K562 (cell line): ENCODE measurements at regions not wholly inside any gene's neighbourhood (a gene's known extent, or its start where the extent isn't known, plus 50 kb on each side); places are given as distances from the start of the nearest gene placed in this dataset.

Source experiments
- ATAC-seq: fragments of 200-7000 bp; cut with Tn5 transposase; 3 replicates; pipeline ENCODE4 v1.9.1; 2020; ENCODE audit warnings: moderate library complexity
- BruUV-seq: library from RNA; stranded (reverse); fragments of 400-500 nt; replicated peaks from 2 replicates; lab custom pipeline; 2021; lab: Mats Ljungman, UMichigan
- CTCF ChIA-PET: fragments of 300-600 bp; formaldehyde crosslinking; extraction: SDS; loops from one replicate; lab custom pipeline; 2021; ENCODE audit warnings: low intra/inter-chr PET ratio; lab: Yijun Ruan, JAX
- POLR2A ChIA-PET: fragments of 300-600, 350-650 bp; sonication (Branson Sonifier 250); formaldehyde crosslinking; extraction: SDS; loops from one replicate; lab custom pipeline; 2021; ENCODE audit warnings: antibody characterized with exemption, inconsistent platforms; lab: Yijun Ruan, JAX
- DNase-seq, 4 experiments: peaks; one replicate each; pipeline versions ENCODE4 v3.0.0 to v3.0.0-alpha.2; 2011 to 2018; ENCODE audit warnings: low spot score in 3 of 4, mixed read lengths in 3 of 4; ENCODE audit errors: extremely low read depth in 1 of 4
- FAIRE-seq: peaks from 2 replicates; lab custom pipeline; 2011; peaks lifted over from hg19 to GRCh38; lab: Jason Lieb, UNC
- H2AFZ ChIP-seq: 2 replicates; pipeline ENCODE4 v1.6.0; 2011; ENCODE audit warnings: low read depth, low read length, control low read depth, inconsistent platforms
- H3K27ac ChIP-seq: fragments of 200-600 bp; 3 replicates; pipeline ENCODE4 v1.8.0; 2011; ENCODE audit warnings: low read depth, mild to moderate bottlenecking, control low read depth, inconsistent platforms, low read length, moderate library complexity, mixed read lengths; ENCODE audit errors: extremely low read depth
- H3K27me3 ChIP-seq, 2 experiments: fragments of 300-600 bp in 1 of 2; 2 replicates in 1 of 2; 3 replicates in 1 of 2; pipeline versions ENCODE4 v1.6.0 to v1.8.0; 2011; ENCODE audit warnings: inconsistent platforms in 2 of 2, low read length in 2 of 2, mild to moderate bottlenecking in 1 of 2, mixed read lengths in 1 of 2, moderate library complexity in 1 of 2; ENCODE audit not compliant: control insufficient read depth in 2 of 2, insufficient read depth in 2 of 2
- H3K36me3 ChIP-seq: fragments of 300-600 bp; 3 replicates; pipeline ENCODE4 v1.8.0; 2011; ENCODE audit warnings: mild to moderate bottlenecking, low read length, inconsistent platforms; ENCODE audit not compliant: control insufficient read depth, insufficient read depth
- H3K4me1 ChIP-seq, 2 experiments: fragments of 200-600 bp in 1 of 2; replicated peaks in 1 of 2; 2 replicates in 1 of 2; 3 replicates in 1 of 2; pipeline versions ENCODE4 v1.5.1 to v1.8.0; 2011; ENCODE audit warnings: inconsistent platforms in 2 of 2, low read length in 2 of 2, mild to moderate bottlenecking in 1 of 2, mixed read lengths in 1 of 2, moderate library complexity in 1 of 2; ENCODE audit not compliant: control insufficient read depth in 2 of 2, insufficient read depth in 2 of 2
- H3K4me2 ChIP-seq: 2 replicates; pipeline ENCODE4 v1.6.1; 2011; ENCODE audit warnings: low read length, control low read depth, inconsistent platforms, mixed read lengths; ENCODE audit not compliant: insufficient read depth
- H3K4me3 ChIP-seq: fragments of 200-600 bp; sonication (generic), shearing (Covaris generic); 2 replicates; pipeline ENCODE4 v1.5.1; 2016; ENCODE audit warnings: control low read depth, inconsistent platforms
- H3K79me2 ChIP-seq: fragments of 200-600 bp; 3 replicates; pipeline ENCODE4 v1.8.0; 2011; ENCODE audit warnings: low read length, inconsistent platforms; ENCODE audit not compliant: control insufficient read depth, insufficient read depth
- H3K9ac ChIP-seq, 2 experiments: 2 replicates each; pipeline versions ENCODE4 v1.6.0 to v1.6.1; 2011; ENCODE audit warnings: low read depth in 2 of 2, low read length in 2 of 2, control low read depth in 1 of 2, inconsistent platforms in 1 of 2, mild to moderate bottlenecking in 1 of 2, mixed read lengths in 1 of 2; ENCODE audit not compliant: insufficient read depth in 1 of 2
- H3K9me1 ChIP-seq: one replicate; pipeline ENCODE4 v1.6.0; 2011; ENCODE audit warnings: inconsistent platforms, mild to moderate bottlenecking, low read length, moderate library complexity; ENCODE audit not compliant: control insufficient read depth, insufficient read depth
- H3K9me3 ChIP-seq: replicated peaks from 2 replicates; pipeline ENCODE4 v1.5.1; 2011; ENCODE audit warnings: low read depth, low read length, inconsistent platforms; ENCODE audit not compliant: control insufficient read depth, insufficient read depth
- H4K20me1 ChIP-seq: replicated peaks from 2 replicates; pipeline ENCODE4 v1.6.1; 2011; ENCODE audit warnings: low read length, inconsistent platforms, mixed read lengths; ENCODE audit not compliant: control insufficient read depth, insufficient read depth
- CHD7 ChIP-seq: fragments of 200-600 bp; sonication (generic); IDR thresholded peaks from one replicate; pipeline ENCODE4 v1.6.1; 2012; ENCODE audit warnings: mild to moderate bottlenecking, low read depth, low read length, inconsistent platforms
- CREB1 ChIP-seq, 2 experiments: sonication (generic) in 1 of 2; formaldehyde crosslinking in 1 of 2; IDR thresholded peaks; 2 replicates each; pipeline versions ENCODE4 v1.6.1 to v1.8.0; 2012 to 2022; ENCODE audit warnings: inconsistent platforms in 1 of 2, mild to moderate bottlenecking in 1 of 2, missing genetic modification reagents in 1 of 2, moderate library complexity in 1 of 2
- ELF1 ChIP-seq: fragments of 200-800 bp; sonication (Bioruptor generic); IDR thresholded peaks from 2 replicates; pipeline ENCODE4 v1.6.1; 2016; ENCODE audit warnings: missing genetic modification characterization, missing compliant biosample characterization
- MAFG ChIP-seq: fragments of 450-650 bp; conservative IDR thresholded peaks from 2 replicates; pipeline ENCODE4 v1.6.1; 2016; ENCODE audit warnings: missing genetic modification characterization, missing compliant biosample characterization
- MBD2 ChIP-seq: sonication (generic); IDR thresholded peaks from 2 replicates; pipeline ENCODE4 v1.6.1; 2016; ENCODE audit warnings: low read depth, borderline replicate concordance
- NELFE ChIP-seq: IDR thresholded peaks from 2 replicates; pipeline ENCODE4 v1.6.1; 2011; ENCODE audit warnings: mild to moderate bottlenecking; ENCODE audit not compliant: insufficient read depth, insufficient read length
- PHB2 ChIP-seq: fragments of 450-650 bp; IDR thresholded peaks from 2 replicates; pipeline ENCODE4 v1.6.1; 2017; ENCODE audit warnings: low read depth
- POLR3G ChIP-seq: IDR thresholded peaks from 2 replicates; pipeline ENCODE4 v1.6.1; 2011; ENCODE audit not compliant: insufficient read length, insufficient replicate concordance; ENCODE audit errors: extremely low read depth
- ZNF384 ChIP-seq: IDR thresholded peaks from 2 replicates; pipeline ENCODE4 v1.6.1; 2012; ENCODE audit warnings: low read depth, low read length, improper control_type of control experiment
- WGBS: fragments of 100-300 bp; shearing (Covaris generic); methylation state at CpG from one replicate; pipeline ENCODE4 v1.1.6; 2016; ENCODE audit warnings: low coverage, mixed read lengths; ENCODE audit not compliant: insufficient coverage; ENCODE audit errors: missing lambda C conversion rate; 5-methylcytosine and 5-hydroxymethylcytosine counted together
- in situ Hi-C: fragments of 300-500 bp; cut with MboI; formaldehyde crosslinking; loops from 4 replicates; pipeline ENCODE4 v1.15.0; 2018; ENCODE audit warnings: inconsistent platforms, mixed read lengths
- intact Hi-C: fragments of 100-400 bp; cut with micrococcal nuclease; formaldehyde crosslinking; loops from 2 replicates; pipeline ENCODE4 v1.14.2; 2022
- TF ChIP-seq, protein P1 (sequence below): fragments of 450-650 bp; IDR thresholded peaks from 2 replicates; pipeline ENCODE4 v1.6.1; 2014; ENCODE audit warnings: low read depth, mild to moderate bottlenecking, moderate library complexity, borderline replicate concordance

DNA sequence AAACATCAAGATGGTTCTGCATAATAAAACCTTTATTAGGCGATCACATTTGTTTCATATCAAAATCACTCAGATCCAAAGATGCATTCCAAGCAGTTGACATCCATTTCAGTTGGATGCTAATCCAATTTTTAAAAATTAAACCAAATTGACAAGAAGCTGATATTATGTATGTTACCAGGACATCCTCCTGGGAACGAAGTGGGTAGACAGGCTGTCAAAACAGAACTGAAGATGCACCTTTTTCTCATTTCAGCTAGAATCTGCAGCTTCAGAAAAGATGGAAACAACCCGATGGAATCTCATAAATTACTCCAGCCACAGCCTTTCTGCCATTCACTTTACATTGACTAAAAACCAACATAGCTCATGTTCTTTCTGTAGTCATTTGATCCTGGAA is 268.4 kb downstream of the PLPP3 start:
- Histone ChIP-seq H3K27me3 (no peaks in the 10 kb centered on the region), H2AFZ (no peak overlapping the region), H3K4me1 (no peaks in the 10 kb centered on the region), H3K36me3 (no peaks in the 10 kb centered on the region), H3K79me2 (no peaks in the 10 kb centered on the region), H4K20me1 (no peaks in the 10 kb centered on the region), H3K4me3 (no peak overlapping the region), H3K9ac (no peak overlapping the region), H3K9me1 (no peaks in the 10 kb centered on the region), H3K27ac (no peak overlapping the region), H3K4me2 (no peak overlapping the region), H3K9me3 (no peaks in the 10 kb centered on the region)
- in situ Hi-C loops: no loop called here
- WGBS: 0% methylated on average over 3 of the region's 3 CpGs
- BruUV-seq: no TSS peak
- FAIRE-seq (no peak), DNase-seq (no peak), ATAC-seq (no peak)
- ChIA-PET POLR2A (no interaction called here), CTCF (no interaction called here)
- intact Hi-C loops: no loop called here
- no peak for TF ChIP-seq ELF1 (tag)
- TF ChIP-seq ZNF384: no peak
- no peak for TF ChIP-seq NELFE
- TF ChIP-seq CREB1 (IDR thresholded peaks at IDR 0.05): no peak
- TF ChIP-seq CREB1 (CRISPR knock-in tag; IDR thresholded peaks at IDR 0.05): no peak
- TF ChIP-seq PHB2: no peak
- no peak for TF ChIP-seq CHD7
- TF ChIP-seq, protein P1, sequence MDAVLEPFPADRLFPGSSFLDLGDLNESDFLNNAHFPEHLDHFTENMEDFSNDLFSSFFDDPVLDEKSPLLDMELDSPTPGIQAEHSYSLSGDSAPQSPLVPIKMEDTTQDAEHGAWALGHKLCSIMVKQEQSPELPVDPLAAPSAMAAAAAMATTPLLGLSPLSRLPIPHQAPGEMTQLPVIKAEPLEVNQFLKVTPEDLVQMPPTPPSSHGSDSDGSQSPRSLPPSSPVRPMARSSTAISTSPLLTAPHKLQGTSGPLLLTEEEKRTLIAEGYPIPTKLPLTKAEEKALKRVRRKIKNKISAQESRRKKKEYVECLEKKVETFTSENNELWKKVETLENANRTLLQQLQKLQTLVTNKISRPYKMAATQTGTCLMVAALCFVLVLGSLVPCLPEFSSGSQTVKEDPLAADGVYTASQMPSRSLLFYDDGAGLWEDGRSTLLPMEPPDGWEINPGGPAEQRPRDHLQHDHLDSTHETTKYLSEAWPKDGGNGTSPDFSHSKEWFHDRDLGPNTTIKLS: no peak
- TF ChIP-seq POLR3G: no peak
- no peak for TF ChIP-seq MAFG (tag)
- no peak for TF ChIP-seq MBD2
